GM10266 (cell line): ENCODE measurements at regions not wholly inside any gene's neighbourhood (a gene's known extent, or its start where the extent isn't known, plus 50 kb on each side); places are given as distances from the start of the nearest gene placed in this dataset.

Source experiments
- DNase-seq: peaks from one replicate; pipeline ENCODE4 v3.0.0; 2012; ENCODE audit errors: extremely low spot score
- CTCF ChIP-seq: IDR thresholded peaks from 2 replicates; pipeline ENCODE4 v1.5.1; 2012; ENCODE audit warnings: mild to moderate bottlenecking, low read depth; ENCODE audit not compliant: control insufficient read depth, insufficient read depth; ENCODE audit errors: missing control alignments

- no peak for TF ChIP-seq CTCF
- no peak for DNase-seq
Measured at GRCh38 chr10:56606202-56606601, 245.1 kb upstream of the ZWINT start.

GRCh38 chr10:56605051-56605450 lies 244.0 kb upstream of the ZWINT start:
- TF ChIP-seq CTCF, result no peak
- DNase-seq, result no peak

GRCh38 chr10:56604624-56605023 lies 243.6 kb upstream of the ZWINT start:
- TF ChIP-seq CTCF, result no peak
- no peak for DNase-seq

- DNase-seq, result no peak
- TF ChIP-seq CTCF, result no peak
Measured at GRCh38 chr10:56599201-56599600, 238.1 kb upstream of the ZWINT start.

GRCh38 chr10:56596257-56596656 lies 235.2 kb upstream of the ZWINT start:
- TF ChIP-seq CTCF, result no peak
- DNase-seq, result no peak

- DNase-seq, result no peak
- TF ChIP-seq CTCF, result no peak
Measured at GRCh38 chr10:56593120-56593519, 232.1 kb upstream of the ZWINT start.

GRCh38 chr10:56586461-56586891 lies 225.4 kb upstream of the ZWINT start:
- no peak for TF ChIP-seq CTCF
- no peak for DNase-seq
